ENCODE measurements at regions not wholly inside any gene's neighbourhood (a gene's known extent, or its start where the extent isn't known, plus 50 kb on each side); places are given as distances from the start of the nearest gene placed in this dataset.

DNA sequence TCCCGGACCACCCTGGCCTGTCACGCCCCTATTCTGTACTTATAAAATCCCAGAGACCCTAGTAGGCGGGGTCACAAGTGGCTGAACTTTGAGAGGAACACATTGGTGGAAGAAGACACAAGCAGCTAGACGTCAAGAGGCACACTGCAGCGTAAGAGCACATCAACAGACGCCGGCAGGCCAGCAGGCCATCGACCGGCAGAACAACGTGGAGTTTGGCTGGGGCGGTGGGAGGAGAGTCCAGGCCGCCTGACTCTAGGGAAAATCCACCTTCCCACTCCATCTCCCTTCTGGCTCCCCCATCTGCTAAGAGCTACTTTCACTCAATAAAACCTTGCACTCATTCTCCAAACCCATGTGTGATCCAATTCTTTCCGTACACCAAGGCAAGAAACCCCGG lies 601.8 kb upstream of the CDH2 start:
- H3K4me3 ChIP-seq (ENCODE audit: control insufficient read depth, low read depth, low read length) = no peak overlapping the region
- no peak for DNase-seq (ENCODE audit: low read depth)
- no peak for TF ChIP-seq CTCF (IDR thresholded peaks at IDR 0.05; ENCODE audit: control insufficient read depth, insufficient read depth, low read depth, low read length, missing control alignments)

DNA sequence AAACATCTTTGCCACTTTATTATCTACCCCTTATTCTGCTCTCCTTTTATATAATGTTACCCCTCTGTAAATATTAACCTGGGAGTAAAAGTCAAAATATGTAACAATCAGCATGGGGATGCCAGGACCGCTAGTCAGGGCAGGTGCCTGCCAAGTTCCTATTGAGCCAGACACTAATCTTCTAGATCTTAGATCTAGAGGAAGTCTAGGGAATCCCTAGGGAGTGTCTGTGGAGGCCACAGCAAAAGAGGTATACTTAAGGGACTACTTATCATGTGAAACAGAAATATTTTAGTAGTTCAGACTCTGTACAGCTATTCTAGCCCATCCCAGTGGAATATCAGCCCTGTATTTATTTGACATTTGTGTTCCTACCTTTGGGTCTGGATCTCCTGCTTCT lies 600.8 kb upstream of the CDH2 start:
- H3K4me3 ChIP-seq (ENCODE audit: control insufficient read depth, low read depth, low read length) = no peak overlapping the region
- no peak for DNase-seq (ENCODE audit: low read depth)
- no peak for TF ChIP-seq CTCF (IDR thresholded peaks at IDR 0.05; ENCODE audit: control insufficient read depth, insufficient read depth, low read depth, low read length, missing control alignments)

DNA sequence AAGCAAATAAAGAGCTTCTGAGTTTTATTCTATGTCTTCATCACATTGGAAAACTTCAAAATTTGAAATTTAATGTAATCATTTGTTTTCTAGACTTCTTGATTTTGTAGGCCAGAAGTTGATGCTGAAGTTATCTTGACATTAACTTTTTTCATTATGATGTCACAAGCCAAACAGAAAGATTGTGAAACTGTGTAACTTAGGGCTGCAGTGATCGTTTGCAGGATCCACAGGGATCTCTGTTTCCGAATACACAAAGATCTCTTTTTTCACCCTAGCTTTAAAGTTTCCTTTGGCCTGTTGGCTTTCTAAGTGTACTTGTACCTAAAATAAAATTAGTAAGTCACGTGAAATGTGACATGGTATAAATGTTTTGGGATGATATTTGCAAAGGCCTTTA lies 594.9 kb upstream of the CDH2 start:
- no peak for DNase-seq (ENCODE audit: low read depth)
- no peak overlapping the region for H3K4me3 ChIP-seq (ENCODE audit: control insufficient read depth, low read depth, low read length)
- TF ChIP-seq CTCF (IDR thresholded peaks at IDR 0.05; ENCODE audit: control insufficient read depth, insufficient read depth, low read depth, low read length, missing control alignments) = no peak

DNA sequence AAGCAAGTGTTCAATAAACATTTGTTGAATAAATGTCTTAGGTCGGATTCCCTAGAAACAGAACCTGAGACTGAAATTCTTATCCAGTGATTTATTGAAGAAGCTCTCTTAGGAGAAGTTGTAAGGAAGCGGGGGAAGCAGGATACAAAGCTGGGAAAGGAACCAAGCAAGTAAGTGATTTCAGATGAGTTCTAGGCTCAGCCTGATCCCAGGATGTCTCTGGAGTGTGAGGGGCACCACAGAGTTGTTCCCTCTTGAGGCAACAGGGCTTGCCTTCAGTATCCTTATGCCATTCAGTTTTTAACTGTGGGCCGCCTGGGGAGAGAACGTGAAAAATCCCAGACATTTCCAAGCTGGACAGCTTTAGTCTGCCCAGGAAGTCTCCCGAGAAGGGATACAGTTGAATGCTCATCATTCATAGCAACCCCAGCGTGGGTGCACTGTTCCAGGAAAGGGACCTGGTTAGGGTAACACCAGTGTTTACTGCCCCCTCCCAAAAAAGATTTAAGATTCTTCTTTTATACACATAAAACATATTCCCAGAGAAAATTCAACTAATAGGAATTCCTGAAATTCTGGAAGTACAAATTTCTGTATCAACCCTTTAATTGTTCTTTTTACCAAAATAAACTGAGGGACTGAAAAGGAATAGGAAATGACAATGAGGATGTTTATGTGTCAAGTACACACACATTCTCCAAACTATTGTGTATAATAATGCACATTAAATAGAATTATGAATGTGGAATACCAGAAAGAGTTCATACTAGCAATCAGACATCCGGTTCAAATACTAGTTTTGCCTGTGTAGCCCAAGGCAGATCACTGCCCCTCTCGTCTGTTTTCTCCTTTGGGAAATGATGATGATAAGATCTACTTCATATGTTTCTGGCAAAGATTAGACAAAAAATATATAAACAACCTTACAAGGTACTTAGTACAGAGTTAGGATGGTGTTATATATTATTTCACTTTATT lies 592.1 kb upstream of the CDH2 start:
- no peak overlapping the region for H3K4me3 ChIP-seq (ENCODE audit: control insufficient read depth, low read depth, low read length)
- no peak for TF ChIP-seq CTCF (IDR thresholded peaks at IDR 0.05; ENCODE audit: control insufficient read depth, insufficient read depth, low read depth, low read length, missing control alignments)
- no peak for DNase-seq (ENCODE audit: low read depth)

GRCh38 chr18:28767727-28768211 lies 590.8 kb upstream of the CDH2 start:
- peak; percentile 37 for DNase-seq (ENCODE audit: low read depth)
- no peak overlapping the region for H3K4me3 ChIP-seq (ENCODE audit: control insufficient read depth, low read depth, low read length)
- TF ChIP-seq CTCF (IDR thresholded peaks at IDR 0.05; ENCODE audit: control insufficient read depth, insufficient read depth, low read depth, low read length, missing control alignments) = no peak

DNA sequence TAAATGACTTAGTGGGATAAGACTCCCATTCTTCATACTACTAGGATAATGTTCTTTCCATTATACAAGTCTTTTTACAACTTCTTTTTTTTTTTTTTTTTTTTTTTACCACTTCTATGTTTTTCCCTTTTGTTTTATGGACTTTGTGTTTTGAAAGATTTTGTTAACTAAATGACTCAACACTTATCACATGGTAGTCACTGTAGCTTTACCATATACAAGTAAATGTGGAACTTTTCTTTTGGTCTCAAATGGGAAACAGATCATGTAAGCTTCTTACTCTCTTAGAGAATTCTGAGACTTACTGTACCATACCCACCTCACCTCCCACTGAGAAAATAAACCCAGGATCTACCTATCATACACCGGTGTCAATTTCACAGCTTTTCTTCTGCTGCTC lies 590.3 kb upstream of the CDH2 start:
- no peak for TF ChIP-seq CTCF (IDR thresholded peaks at IDR 0.05; ENCODE audit: control insufficient read depth, insufficient read depth, low read depth, low read length, missing control alignments)
- H3K4me3 ChIP-seq (ENCODE audit: control insufficient read depth, low read depth, low read length) = no peak overlapping the region
- no peak for DNase-seq (ENCODE audit: low read depth)
